HK-2 (cell line): ENCODE measurements at regions not wholly inside any gene's neighbourhood (a gene's known extent, or its start where the extent isn't known, plus 50 kb on each side); places are given as distances from the start of the nearest gene placed in this dataset.

Experiments
- DNase-seq: peaks from one replicate; pipeline ENCODE4 v3.0.0-alpha.2; 2018; ENCODE audit not compliant: unreplicated experiment

DNA sequence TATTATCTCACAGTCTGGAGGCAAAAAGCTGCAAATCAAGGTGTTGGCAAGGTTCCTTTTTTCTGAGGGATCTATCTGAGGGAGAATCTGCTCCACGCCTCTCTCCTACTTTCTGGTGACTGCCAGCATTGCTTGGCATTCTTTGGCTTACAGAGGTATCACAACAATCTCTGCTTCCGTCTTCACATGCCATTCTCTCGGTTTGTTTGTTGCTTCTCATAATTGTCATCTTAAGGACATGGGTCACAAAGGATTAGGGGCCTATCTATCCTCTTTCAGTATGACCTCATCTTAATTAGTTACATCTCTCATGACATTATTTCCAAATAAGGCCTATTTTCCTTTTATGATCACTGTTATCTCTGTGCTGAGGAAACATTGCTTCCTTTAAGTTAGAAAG lies 345.0 kb downstream of the FOXG1 start:
- DNase-seq: no peak

- no peak for DNase-seq
Observed at GRCh38 chr14:29123017-29123416, 356.4 kb downstream of the FOXG1 start.

GRCh38 chr14:29126361-29126760 lies 359.8 kb downstream of the FOXG1 start:
- DNase-seq: no peak

DNA sequence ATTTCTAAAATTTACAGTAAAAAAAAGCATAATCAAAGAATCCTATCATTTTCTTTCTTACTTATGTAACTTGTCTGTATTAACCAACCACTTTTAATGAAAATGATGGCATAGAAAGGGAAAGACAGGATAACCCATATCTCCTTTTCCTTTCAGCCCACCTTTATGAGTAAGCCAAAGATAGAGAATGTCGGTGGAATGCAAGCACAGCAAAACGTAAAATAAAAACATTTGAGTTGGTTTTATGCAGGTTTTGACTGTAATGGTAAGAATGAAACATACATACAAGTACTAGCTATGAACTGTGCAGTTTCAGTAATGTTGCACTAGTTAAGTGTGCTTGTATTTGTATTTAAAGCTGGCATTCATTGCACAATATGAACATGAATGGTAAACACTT lies 360.3 kb downstream of the FOXG1 start:
- no peak for DNase-seq

- no peak for DNase-seq
Observed at GRCh38 chr14:29140016-29140415, 373.4 kb downstream of the FOXG1 start.

DNA sequence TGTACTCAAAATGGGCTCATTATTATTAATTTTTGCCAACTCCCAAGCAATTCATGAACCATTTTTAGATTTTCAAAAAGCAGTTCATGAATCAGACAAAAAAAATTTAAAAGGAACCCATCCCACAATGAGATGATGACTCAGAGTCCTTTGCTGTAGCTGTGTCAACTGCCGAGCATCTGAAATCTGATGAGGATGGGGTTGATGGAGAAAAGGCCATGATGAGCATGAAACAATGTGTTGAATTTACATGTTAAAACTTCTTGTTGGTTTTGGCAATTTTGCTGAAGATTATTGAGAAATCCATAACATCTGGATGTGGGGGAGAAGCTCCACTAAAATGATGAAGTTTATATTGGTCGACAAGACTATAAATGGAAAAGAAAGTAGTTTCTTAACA lies 378.0 kb downstream of the FOXG1 start:
- no peak for DNase-seq

GRCh38 chr14:29148221-29148620 lies 381.6 kb downstream of the FOXG1 start:
- no peak for DNase-seq

DNA sequence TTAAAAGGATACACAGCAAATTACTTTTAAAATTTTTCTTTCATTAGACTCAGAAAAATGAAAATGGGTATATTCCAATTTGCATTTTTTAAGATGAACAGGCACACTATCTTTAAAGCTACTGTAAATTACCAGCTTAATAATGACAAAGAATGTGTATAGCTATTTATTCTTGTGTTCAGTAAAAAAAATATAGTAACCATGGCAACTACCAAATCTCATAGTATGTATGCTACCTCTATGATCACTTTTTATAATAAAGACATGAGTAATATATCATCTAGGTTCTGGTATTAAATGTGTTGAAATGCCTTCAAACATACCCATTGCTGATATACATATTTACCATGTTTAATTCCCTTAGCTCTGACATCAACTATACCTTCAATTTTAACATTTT lies 383.2 kb downstream of the FOXG1 start:
- DNase-seq: no peak

GRCh38 chr14:29150659-29151058 lies 384.1 kb downstream of the FOXG1 start:
- DNase-seq: no peak

DNA sequence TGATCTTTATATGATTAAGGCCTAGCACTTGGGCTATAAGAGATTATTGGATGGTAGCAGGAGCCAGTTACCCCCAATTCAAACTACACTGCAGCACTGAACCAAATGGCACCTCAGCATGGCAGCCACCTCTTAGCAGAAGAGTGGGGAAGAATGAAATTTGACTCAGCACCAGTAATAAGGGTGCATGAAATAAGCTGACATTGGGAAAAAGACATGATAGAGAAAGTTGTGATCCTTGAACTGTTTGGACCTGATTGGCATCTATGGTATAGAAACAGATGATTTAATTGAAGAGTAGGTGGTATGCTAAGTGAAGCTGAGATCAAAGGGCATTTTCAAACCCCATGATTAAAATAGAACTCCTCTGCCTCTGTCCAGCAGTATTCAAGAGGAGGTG lies 389.5 kb downstream of the FOXG1 start:
- DNase-seq: no peak

DNA sequence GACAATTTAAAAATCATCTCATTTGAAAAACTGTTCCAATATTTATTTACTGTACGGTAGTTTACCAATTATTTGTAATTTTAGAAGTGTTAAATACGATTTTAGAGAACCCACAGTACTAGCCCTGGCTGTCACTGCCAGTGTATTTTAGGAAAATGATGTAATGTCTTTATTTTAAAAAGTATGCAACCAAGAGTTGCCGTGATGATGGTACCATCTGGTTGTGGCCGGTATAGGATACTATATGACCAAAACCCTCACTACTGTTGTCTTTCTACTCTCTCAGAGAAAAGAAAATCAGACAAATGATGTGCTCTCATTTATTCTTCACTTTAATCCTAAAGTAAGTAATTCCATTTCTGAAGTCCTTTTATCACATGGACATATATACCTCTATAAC lies 395.0 kb downstream of the FOXG1 start:
- no peak for DNase-seq

GRCh38 chr14:29163109-29163508 lies 396.5 kb downstream of the FOXG1 start:
- no peak for DNase-seq

- DNase-seq: no peak
Observed at GRCh38 chr14:29165431-29165830, 398.8 kb downstream of the FOXG1 start.

- no peak for DNase-seq
Observed at GRCh38 chr14:29166507-29166906, 399.9 kb downstream of the FOXG1 start.

GRCh38 chr14:29168149-29168548 lies 401.6 kb downstream of the FOXG1 start:
- DNase-seq: no peak

DNA sequence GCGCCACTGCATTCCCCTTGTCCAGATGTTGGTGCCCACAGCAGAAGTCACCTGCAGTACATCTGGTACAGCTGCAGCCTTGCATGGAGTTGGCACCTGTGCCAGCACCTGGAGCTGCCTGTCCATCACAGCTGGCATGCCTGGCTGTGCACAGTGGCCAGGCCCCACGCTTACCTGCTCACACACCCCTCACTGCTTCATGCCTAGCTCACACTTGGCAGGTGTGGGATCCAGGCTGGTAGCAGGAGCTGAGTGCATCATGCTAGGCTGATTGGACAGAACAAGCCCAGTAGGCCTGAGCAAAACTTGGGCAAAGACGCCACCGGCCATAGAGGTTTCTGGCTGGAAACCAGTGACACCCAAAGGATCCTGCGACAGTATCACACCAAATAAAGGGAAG lies 402.8 kb downstream of the FOXG1 start:
- no peak for DNase-seq

DNA sequence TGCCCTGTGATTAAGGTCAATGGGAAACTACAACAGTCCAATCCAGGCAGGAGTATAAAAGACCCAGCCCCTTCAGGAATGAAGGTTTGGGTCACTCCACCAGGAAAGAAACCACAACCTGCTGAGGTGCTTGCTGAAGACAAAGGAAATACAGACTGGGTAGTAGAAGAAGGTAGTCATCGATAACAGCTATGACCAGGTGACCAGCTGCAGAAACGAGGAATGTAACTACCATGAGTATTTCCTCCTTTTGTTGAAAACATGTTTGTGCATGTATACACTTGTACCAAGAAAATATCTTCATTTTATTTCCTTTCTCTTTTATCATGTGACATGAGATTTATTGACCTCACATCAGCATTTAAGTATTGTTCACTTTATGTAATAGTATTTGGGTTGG lies 409.1 kb downstream of the FOXG1 start:
- no peak for DNase-seq

DNA sequence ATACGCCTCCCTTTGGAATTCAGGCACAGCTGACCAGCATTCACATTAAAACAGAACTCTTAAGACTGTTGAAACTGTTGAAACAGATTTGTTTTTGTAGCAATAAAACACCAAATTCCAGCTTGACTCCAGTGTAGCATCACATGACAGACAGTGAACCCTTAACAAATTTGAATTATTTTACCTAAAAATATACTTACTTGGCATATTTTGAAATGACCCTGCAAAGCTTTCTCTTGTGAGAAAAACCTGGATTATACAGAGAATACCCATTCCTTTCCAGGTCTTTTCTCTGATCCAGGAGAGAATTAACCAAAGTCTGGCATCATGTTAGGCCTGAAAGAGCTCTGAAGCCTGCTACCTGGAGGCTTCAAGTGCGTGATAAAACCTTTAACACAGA lies 410.3 kb downstream of the FOXG1 start:
- DNase-seq: no peak

- no peak for DNase-seq
Observed at GRCh38 chr14:29178971-29179370, 412.4 kb downstream of the FOXG1 start.

GRCh38 chr14:29191092-29191491 lies 424.5 kb downstream of the FOXG1 start:
- DNase-seq: no peak

DNA sequence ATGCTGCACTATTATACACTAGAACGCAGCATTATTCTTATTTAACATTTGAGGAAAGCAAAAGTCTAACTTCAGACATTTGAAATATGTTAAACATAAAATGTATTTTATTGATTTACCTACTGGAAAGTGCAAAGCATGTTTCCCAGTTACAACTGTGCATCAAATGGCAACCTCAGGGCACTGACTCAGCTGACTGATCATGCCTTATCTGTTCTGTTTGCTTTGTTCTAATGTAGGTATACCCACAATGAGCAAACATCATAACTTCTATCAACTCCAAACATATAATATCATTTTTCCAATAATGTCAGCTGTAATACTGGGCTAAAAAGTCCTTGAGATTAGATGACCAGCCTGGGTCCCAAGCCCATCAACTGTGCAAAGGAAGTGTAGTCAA lies 431.0 kb downstream of the FOXG1 start:
- no peak for DNase-seq

DNA sequence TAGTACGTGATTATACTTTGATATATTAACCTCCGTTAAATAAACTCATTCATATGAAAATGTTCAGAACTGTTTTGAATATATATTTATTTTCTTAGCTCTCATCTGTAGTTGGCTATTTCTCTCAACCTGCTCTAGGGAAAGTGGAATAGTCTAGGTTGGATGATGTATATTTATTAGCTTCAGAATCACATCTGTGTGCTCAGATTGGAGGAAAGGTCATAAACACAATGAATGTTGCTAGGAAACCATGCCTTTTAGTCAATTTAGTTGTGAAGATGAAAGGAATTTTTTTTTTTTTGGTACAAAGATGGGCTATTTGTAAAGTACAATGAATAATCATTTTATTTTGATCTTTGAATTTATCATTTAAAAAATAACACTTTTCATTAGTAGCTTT lies 439.1 kb downstream of the FOXG1 start:
- DNase-seq: no peak

DNA sequence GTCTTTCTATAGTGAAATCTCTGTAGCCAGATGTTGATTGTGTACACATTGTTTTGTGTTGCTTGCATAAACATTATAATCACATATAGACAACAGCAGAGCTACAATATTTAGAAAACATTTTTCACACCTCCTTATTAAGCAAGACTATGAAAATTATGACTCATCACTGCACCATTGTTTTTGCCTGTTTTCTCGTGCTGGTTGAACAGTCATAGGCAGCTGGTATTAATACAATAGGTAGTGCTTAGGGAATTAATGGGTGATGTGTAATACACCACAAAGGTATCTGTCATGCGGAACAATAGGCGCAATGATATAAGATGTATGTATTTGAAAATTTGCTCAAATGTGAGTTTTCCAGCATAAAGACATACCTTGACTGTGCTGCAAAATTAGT lies 449.3 kb downstream of the FOXG1 start:
- no peak for DNase-seq

GRCh38 chr14:29216268-29217232 lies 450.0 kb downstream of the FOXG1 start:
- no peak for DNase-seq
